T-helper 2 cell treated with Interferon-gamma antibody and Interleukin-4, amounts not matched to agents 5 μg/mL and 100 μg/mL, for 36 hours (primary cell): ENCODE measurements at regions not wholly inside any gene's neighbourhood (a gene's known extent, or its start where the extent isn't known, plus 50 kb on each side); places are given as distances from the start of the nearest gene placed in this dataset.
"Not testable (repeated sequence)": the region's sequence is repeated elsewhere in the genome, so short reads cannot be mapped to it uniquely, and the experiment has no call there.

Source experiments
- DNase-seq: peaks from one replicate; pipeline ENCODE4 v3.0.0; 2021; ENCODE audit warnings: low spot score
- H3K27ac Mint-ChIP-seq: one replicate; pipeline ENCODE4 v1.8.0; 2021; ENCODE audit warnings: mild to moderate bottlenecking, mixed read lengths
- H3K27me3 Mint-ChIP-seq: one replicate; pipeline ENCODE4 v1.8.0; 2021; ENCODE audit warnings: low read depth, mixed read lengths
- H3K36me3 Mint-ChIP-seq: one replicate; pipeline ENCODE4 v1.8.0; 2021; ENCODE audit warnings: low read depth, mixed read lengths
- H3K4me1 Mint-ChIP-seq: one replicate; pipeline ENCODE4 v1.8.0; 2021; ENCODE audit warnings: low read depth, mixed read lengths
- H3K4me3 Mint-ChIP-seq: one replicate; pipeline ENCODE4 v1.8.0; 2022; ENCODE audit warnings: mild to moderate bottlenecking, moderate library complexity, mixed read lengths
- H3K9me3 Mint-ChIP-seq: one replicate; pipeline ENCODE4 v1.8.0; 2021; ENCODE audit warnings: mixed read lengths

DNA sequence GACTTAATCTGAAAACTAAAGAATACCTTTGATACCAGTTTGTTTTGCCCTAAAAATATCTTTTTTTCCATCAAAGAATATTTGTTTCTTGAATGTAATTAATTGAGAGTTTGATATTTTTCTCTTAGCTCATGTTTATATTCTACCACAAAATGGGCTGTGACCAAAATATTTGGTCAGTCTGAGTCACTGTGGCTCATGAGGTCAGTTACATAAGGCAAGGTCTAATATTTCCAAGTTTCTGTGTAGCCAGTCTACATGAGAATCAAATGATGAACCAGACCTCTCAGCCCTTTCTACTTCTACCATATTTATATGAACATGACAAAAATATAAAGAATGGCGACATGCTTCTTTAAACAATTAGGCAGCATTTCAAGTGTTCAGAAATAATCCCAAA, 83.0 kb upstream of the IVNS1ABP start:
- Mint-ChIP-seq H3K4me3 (no peak overlapping the region), H3K27ac (no peak overlapping the region), H3K9me3 (peaks cover 5% of the 10 kb centered on the region), H3K27me3 (no peaks in the 10 kb centered on the region), H3K36me3 (peaks cover 1% of the 10 kb centered on the region), H3K4me1 (peaks cover 12% of the 10 kb centered on the region)
- no peak for DNase-seq

DNA sequence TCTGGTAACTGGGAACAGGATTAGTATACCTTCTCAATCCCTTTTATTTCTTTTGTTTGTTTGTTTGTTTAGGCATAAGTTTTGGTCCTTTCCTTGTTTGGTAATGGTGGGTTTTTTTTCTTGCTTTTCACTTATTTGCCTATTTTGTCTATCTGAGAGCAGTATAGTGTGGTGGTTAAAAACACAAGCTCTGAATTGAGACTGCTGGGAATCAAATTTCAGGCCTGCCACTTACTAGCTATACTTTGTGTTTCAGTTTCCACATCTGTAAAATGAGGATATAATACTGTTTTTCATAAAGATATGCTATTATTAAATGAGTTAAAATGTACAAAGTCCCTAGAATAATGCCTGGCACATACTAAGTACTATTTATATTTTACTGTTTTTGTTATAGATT, 81.6 kb upstream of the IVNS1ABP start:
- Mint-ChIP-seq H3K4me1 (peaks cover 6% of the 10 kb centered on the region), H3K27ac (no peak overlapping the region), H3K36me3 (peaks cover 1% of the 10 kb centered on the region), H3K27me3 (no peaks in the 10 kb centered on the region), H3K9me3 (peaks cover 5% of the 10 kb centered on the region), H3K4me3 (no peak overlapping the region)
- no peak for DNase-seq

DNA sequence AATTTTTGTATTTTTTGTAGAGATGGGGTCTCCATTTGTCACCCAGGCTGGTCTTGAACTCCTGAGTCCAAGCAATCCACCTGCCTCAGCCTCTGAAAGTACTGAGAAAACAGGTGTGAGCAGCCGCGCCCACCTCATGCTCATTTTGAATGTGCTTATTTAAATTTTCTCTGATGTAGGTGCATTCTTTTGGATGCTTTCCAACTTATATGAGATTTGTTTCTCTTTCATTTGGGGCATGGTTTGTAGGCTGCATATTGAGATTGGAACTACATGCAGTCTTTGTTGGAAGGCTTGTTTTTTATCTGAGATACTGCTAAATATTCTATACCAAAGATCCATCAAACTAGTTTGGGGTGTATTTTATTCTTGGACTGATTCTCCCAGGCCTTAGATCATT, 81.0 kb upstream of the IVNS1ABP start:
- H3K4me3 Mint-ChIP-seq, result no peak overlapping the region
- no peaks in the 10 kb centered on the region for H3K27me3 Mint-ChIP-seq
- H3K9me3 Mint-ChIP-seq, result peaks cover 5% of the 10 kb centered on the region
- H3K36me3 Mint-ChIP-seq, result peaks cover 3% of the 10 kb centered on the region
- H3K27ac Mint-ChIP-seq, result no peak overlapping the region
- DNase-seq, result no peak
- peaks cover 3% of the 10 kb centered on the region for H3K4me1 Mint-ChIP-seq

DNA sequence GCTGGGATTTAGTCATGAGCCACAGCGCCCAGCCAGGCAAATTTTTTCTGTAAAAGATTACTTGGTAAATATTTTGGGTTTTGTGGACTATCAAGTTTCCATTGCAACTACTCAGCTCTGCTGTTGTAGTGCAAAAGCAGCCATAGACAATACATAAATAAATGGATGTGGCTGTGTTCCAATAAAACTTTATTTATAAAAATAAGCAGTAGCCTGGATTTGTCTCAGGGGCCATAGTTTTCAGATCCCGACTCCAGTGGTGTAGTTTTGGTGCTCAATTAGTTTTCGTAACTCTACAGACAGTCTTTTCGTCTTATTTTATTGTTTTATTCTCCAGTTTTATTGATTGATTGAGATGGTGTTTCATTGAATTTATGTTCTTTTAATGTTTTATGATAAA, 80.1 kb upstream of the IVNS1ABP start:
- H3K27ac Mint-ChIP-seq, result no peak overlapping the region
- H3K4me1 Mint-ChIP-seq, result no peaks in the 10 kb centered on the region
- no peak for DNase-seq

DNA sequence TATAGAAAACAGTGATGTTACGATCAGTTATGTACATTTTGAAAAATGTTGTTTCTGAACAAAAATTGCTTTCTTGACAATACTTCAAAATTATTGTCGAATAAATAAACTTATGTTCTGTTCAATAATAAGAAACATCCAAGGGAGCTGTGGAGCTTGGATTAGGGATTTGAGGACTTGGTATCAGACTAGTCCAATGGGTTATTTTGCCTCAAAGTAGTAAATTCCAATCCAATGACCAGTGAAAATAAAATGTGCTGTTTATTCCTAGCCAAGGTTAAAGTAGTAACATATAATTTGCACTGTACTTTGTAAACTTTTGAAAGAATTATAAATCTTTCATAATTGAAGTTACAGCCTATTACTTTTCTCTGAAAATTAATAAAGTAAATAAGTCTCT, 79.1 kb upstream of the IVNS1ABP start:
- H3K4me1 Mint-ChIP-seq, result no peaks in the 10 kb centered on the region
- no peak overlapping the region for H3K27ac Mint-ChIP-seq
- H3K27me3 Mint-ChIP-seq, result no peaks in the 10 kb centered on the region
- peaks cover 3% of the 10 kb centered on the region for H3K36me3 Mint-ChIP-seq
- no peak for DNase-seq
- H3K9me3 Mint-ChIP-seq, result no peaks in the 10 kb centered on the region
- no peak overlapping the region for H3K4me3 Mint-ChIP-seq

More for the DNA sequence above, 80.1 kb upstream of the IVNS1ABP start:
- peaks cover 3% of the 10 kb centered on the region for H3K36me3 Mint-ChIP-seq
- H3K9me3 Mint-ChIP-seq, result no peaks in the 10 kb centered on the region
- no peaks in the 10 kb centered on the region for H3K27me3 Mint-ChIP-seq
- H3K4me3 Mint-ChIP-seq, result no peak overlapping the region

DNA sequence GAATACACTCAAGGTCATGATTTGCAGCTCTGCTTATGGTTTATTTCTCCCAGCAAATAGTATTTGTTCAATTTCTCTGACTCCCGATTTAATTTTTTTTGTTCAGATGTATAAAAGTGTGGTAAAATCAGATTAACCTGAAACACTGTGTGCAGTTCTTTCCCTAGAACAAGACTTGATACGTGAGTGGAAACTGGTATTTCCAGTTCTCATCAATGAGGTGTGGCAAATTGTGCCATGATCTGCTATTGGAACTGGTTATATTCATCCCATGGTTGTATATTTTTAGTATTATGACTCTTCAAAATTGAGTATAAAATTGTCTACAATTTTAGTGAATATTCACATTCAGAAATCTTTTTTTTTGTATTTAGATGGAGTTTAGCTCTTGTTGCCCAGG, 76.8 kb upstream of the IVNS1ABP start:
- no peak for DNase-seq
- Mint-ChIP-seq H3K4me3 (no peak overlapping the region), H3K36me3 (peaks cover 2% of the 10 kb centered on the region), H3K4me1 (no peaks in the 10 kb centered on the region), H3K27me3 (no peaks in the 10 kb centered on the region), H3K27ac (no peak overlapping the region), H3K9me3 (no peaks in the 10 kb centered on the region)

DNA sequence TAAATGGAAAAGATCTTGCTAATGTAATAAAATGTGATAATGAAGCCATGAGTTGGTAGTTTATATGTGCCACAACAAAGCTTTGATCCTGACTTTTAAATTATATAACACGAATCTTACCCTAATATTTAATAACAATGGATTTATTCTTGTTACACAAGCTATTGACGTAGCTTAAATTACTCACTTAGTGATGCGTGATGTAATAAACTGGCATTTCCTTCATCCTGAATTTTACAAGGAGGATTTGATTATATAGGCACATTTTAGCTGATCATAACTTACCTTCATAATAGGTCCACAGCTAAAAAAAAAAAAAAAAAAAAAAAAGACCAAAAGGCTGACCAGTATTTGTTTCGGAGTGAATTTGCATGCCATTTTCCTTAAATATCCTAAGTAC, 76.2 kb upstream of the IVNS1ABP start:
- Mint-ChIP-seq H3K27me3 (no peaks in the 10 kb centered on the region), H3K4me1 (peaks cover 2% of the 10 kb centered on the region), H3K27ac (no peak overlapping the region), H3K9me3 (no peaks in the 10 kb centered on the region), H3K36me3 (peaks cover 2% of the 10 kb centered on the region), H3K4me3 (no peak overlapping the region)
- no peak for DNase-seq

DNA sequence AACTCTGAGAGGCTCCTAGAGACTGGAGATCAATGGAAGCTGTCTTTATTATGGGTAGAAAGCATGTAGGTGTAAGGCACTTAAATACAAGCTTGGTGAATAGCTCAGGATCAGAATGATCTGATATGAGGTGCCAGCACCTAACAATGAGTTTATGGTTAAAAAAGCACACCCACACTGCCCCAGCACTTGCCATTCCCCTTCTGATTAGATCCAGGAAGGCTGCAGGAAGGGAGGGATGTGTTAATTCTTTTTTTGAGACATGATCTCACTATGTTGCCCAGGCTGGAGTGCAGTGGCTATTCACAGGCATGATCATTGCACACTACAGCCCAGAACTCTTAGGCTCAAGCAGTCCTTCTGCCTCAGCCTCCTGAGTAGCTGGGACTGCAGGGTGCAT, 71.8 kb upstream of the IVNS1ABP start:
- H3K36me3 Mint-ChIP-seq, result peaks cover 6% of the 10 kb centered on the region
- no peak overlapping the region for H3K4me3 Mint-ChIP-seq

DNA sequence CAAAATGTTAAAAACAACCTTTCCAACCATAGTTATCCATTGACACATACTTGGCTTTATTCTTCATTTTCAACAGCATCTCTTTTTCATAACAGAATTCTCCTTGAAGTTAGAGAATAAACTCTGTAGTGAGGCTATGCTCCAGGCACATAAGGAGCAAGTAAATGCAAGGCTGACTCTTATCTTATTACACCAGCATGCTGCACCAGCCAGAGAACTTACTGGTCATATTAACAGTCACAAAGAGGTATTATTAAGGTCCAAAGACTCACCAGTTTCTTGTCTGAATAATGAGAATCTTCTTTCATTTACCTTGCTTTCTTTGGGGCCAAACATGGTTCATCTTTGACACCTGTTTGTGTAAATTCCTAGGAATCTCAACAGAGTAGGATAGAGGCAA, 71.3 kb upstream of the IVNS1ABP start:
- DNase-seq, result no peak
- Mint-ChIP-seq H3K27me3 (no peaks in the 10 kb centered on the region), H3K27ac (no peak overlapping the region), H3K36me3 (peaks cover 4% of the 10 kb centered on the region), H3K9me3 (peaks cover 4% of the 10 kb centered on the region), H3K4me3 (no peak overlapping the region), H3K4me1 (peaks cover 2% of the 10 kb centered on the region)

More for the DNA sequence above, 71.8 kb upstream of the IVNS1ABP start:
- peaks cover 2% of the 10 kb centered on the region for H3K4me1 Mint-ChIP-seq
- no peak for DNase-seq
- H3K27ac Mint-ChIP-seq, result no peak overlapping the region
- peaks cover 4% of the 10 kb centered on the region for H3K9me3 Mint-ChIP-seq
- no peaks in the 10 kb centered on the region for H3K27me3 Mint-ChIP-seq

DNA sequence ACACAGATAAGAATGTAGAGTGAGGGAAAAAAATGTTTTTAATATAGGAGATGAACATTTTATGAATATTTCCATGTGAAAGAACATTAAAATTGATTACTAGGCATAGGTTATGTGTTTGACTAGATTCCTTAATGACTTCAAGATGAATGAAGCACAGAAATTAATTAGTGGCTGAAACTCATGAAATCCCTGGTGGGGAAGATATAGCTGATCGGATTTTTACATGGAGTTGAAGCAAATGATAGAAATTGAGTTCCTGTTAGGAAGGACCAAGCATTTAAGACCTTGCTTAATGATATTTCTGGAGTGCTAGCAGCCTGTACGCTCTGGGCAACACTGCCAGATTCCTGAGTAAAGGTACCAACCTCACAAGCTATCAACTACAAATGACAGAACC, 68.9 kb upstream of the IVNS1ABP start:
- DNase-seq, result no peak
- Mint-ChIP-seq H3K9me3 (peaks cover 7% of the 10 kb centered on the region), H3K4me1 (peaks cover 2% of the 10 kb centered on the region), H3K4me3 (no peak overlapping the region), H3K27me3 (peaks cover 6% of the 10 kb centered on the region), H3K27ac (no peak overlapping the region), H3K36me3 (peaks cover 4% of the 10 kb centered on the region)

DNA sequence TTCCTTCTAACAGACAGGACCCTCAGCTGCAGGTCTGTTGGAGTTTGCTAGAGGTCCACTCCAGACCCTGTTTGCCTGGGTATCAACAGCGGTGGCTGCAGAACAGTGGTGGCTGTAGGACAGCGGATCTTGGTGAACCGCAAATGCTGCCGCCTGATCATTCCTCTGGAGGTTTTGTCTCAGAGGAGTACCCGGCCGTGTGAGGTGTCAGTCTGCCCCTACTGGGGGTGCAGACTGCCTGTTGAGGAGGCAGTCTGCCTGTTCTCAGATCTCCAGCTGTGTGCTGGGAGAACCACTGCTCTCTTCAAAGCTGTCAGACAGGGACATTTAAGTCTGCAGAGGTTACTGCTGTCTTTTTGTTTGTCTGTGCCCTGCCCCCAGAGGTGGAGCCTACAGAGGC, 66.8 kb upstream of the IVNS1ABP start:
- H3K9me3 Mint-ChIP-seq, result peaks cover 11% of the 10 kb centered on the region
- not testable (repeated sequence) for DNase-seq, H3K36me3 Mint-ChIP-seq, H3K27me3 Mint-ChIP-seq, H3K4me3 Mint-ChIP-seq, H3K27ac Mint-ChIP-seq, H3K4me1 Mint-ChIP-seq

DNA sequence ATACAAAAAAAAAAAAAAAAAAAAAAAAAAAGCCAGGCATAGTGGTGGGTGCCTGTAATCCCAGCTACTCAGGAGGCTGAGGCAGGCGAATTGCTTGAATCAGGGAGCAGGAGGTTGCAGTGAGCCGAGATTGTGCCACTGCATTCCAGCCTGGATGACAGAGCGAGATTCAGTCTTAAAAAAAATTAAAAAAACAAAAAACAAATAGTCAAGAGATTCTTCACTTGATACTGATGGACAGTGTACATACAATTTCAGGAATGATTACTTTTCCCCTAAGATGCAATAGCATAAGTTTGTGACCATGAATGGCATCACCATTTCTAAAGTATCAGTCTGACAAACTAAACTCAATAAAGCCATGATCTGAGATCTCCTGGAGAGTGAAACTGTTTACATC, 60.8 kb upstream of the IVNS1ABP start:
- no peak overlapping the region for H3K27ac Mint-ChIP-seq
- no peaks in the 10 kb centered on the region for H3K36me3 Mint-ChIP-seq
- H3K4me3 Mint-ChIP-seq, result no peak overlapping the region
- peaks cover 3% of the 10 kb centered on the region for H3K27me3 Mint-ChIP-seq
- H3K4me1 Mint-ChIP-seq, result peaks cover 12% of the 10 kb centered on the region
- peaks cover 4% of the 10 kb centered on the region for H3K9me3 Mint-ChIP-seq
- DNase-seq, result no peak

DNA sequence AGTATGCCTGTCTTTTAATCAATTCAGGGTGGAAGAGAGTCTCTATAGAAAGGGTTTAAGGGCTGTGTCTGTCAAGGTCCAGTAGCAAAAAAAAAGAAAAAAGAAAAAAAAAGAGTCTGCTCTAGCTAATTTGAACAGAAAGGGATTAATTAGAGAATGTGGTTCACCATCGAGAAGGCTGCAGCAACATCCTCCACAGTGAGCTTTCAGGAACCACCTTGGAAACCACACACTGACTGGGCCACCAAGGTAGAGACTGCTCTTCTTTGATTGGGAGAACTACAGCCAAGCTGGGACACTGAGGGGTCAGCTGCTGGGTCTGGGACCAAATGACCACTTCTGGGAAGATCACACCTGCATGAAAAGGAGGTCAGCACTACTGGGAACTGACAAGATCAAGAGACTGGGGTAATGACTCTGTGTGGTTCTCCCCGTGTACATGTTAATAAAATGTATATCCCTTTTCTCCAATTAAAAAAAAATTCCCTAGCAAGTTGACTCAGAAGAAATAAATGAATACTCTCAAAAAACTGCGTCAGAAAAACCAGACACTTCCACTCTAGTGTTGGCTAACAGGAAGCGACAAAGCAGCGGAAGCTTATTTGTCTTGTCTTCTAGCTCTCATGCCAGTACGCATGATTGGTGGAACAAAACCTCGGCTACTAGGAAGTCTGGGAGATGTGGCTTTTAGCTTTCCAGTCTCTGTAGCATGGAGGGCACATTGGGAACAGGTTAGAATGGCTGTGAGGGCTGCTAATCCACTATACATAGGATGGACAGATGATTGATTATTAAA, 60.0 kb upstream of the IVNS1ABP start:
- Mint-ChIP-seq H3K9me3 (peaks cover 4% of the 10 kb centered on the region), H3K27ac (no peak overlapping the region), H3K4me1 (peaks cover 12% of the 10 kb centered on the region), H3K27me3 (peaks cover 3% of the 10 kb centered on the region), H3K36me3 (no peaks in the 10 kb centered on the region), H3K4me3 (no peak overlapping the region)
- no peak for DNase-seq

DNA sequence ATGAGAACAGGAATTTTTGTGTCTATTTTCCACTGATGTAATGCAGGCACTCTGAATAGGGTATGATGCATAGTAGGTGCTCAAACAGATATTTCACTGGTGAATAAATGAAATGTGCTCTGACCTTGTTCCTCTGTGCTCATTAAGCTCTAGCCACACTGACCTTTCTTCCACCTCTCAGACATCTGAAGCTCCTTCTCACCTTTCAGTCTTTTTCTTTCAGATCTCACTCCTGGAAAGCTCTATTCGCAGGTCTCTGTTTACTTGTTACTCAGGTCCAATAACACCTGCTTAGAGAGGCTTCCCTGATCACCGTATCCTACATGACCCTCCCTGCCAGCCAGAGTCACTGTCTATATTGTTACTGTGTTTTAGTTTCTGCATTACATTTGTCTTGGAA, 59.2 kb upstream of the IVNS1ABP start:
- H3K4me1 Mint-ChIP-seq, result peaks cover 12% of the 10 kb centered on the region
- no peak for DNase-seq
- no peaks in the 10 kb centered on the region for H3K36me3 Mint-ChIP-seq
- peaks cover 4% of the 10 kb centered on the region for H3K9me3 Mint-ChIP-seq
- H3K27me3 Mint-ChIP-seq, result peaks cover 2% of the 10 kb centered on the region
- no peak overlapping the region for H3K4me3 Mint-ChIP-seq
- H3K27ac Mint-ChIP-seq, result no peak overlapping the region

DNA sequence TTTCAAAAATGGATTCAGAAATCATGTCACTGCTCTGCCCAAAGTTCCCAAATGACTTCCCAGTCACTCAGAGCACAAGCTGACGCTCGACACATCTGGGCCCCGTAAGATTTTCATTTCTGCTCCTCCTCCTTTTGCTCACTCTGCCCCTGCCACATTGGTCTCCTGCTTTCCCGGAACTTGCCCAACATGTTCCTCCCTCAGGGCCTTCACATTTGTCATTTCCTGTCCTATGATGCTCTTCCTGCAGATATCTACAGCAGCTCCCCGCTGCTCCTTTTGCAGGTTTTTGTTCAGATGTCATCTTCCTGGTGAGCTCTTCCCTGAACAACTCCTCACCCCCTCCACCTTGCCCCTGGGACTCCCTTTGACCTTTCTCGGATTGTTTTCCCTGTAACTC, 58.5 kb upstream of the IVNS1ABP start:
- H3K27ac Mint-ChIP-seq, result no peak overlapping the region
- H3K4me3 Mint-ChIP-seq, result no peak overlapping the region
- peaks cover 12% of the 10 kb centered on the region for H3K4me1 Mint-ChIP-seq
- no peaks in the 10 kb centered on the region for H3K36me3 Mint-ChIP-seq
- no peak for DNase-seq
- peaks cover 4% of the 10 kb centered on the region for H3K9me3 Mint-ChIP-seq
- no peaks in the 10 kb centered on the region for H3K27me3 Mint-ChIP-seq
